ENCODE measurements at regions not wholly inside any gene's neighbourhood (a gene's known extent, or its start where the extent isn't known, plus 50 kb on each side); places are given as distances from the start of the nearest gene placed in this dataset.

DNA sequence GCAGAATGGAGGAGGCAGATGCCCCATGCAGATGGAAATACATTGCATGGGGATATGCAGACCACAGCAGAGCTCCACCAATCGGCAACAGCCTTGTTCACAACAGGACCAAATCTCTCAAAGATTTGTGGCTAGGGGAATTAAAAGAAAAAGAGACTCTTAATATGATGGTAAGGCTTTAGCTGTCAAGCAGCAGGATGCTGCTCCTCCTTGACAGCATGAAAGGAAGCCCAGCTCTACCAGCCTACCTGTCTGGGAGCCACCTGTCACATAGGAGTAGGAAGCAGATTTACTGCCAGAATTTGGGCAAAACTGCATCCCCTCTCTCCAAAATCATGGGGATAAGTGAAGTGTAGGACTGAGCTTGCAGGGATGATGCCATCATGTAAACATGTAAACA lies 769.6 kb upstream of the ARPP21 start:
- DNase-seq = no peak
- intact Hi-C loops (cut with DNase I) = no loop called here
- no peak overlapping the region for H3K27ac ChIP-seq
- WGBS, 2 donors = 88 to 90% methylated on average over 1 of the region's 1 CpG
- no peak for TF ChIP-seq EP300 (IDR thresholded peaks at IDR 0.05)
- no peak for TF ChIP-seq POLR2AphosphoS5 (IDR thresholded peaks at IDR 0.05)
- no peak overlapping the region for H3K4me3 ChIP-seq
- no peaks in the 10 kb centered on the region for H3K4me1 ChIP-seq
- no peaks in the 10 kb centered on the region for H3K27me3 ChIP-seq
- H3K9me3 ChIP-seq = no peaks in the 10 kb centered on the region
- no peaks in the 10 kb centered on the region for H3K36me3 ChIP-seq

- intact Hi-C loops (cut with DNase I) = no loop called here
- H3K36me3 ChIP-seq = no peaks in the 10 kb centered on the region
- TF ChIP-seq EP300 (IDR thresholded peaks at IDR 0.05) (no peak), POLR2AphosphoS5 (IDR thresholded peaks at IDR 0.05) (no peak), POLR2A (IDR thresholded peaks at IDR 0.05) (no peak), CTCF (IDR thresholded peaks at IDR 0.05) (no peak)
- no peak for DNase-seq
- H3K4me3 ChIP-seq = no peak overlapping the region
- no peaks in the 10 kb centered on the region for H3K9me3 ChIP-seq
- H3K27me3 ChIP-seq = no peaks in the 10 kb centered on the region
- H3K27ac ChIP-seq = no peak overlapping the region
- no peaks in the 10 kb centered on the region for H3K4me1 ChIP-seq
- WGBS, 2 donors = 90 to 92% methylated on average over 7 of the region's 7 CpGs
Observed at GRCh38 chr3:34872406-34872805, 766.9 kb upstream of the ARPP21 start.

- Histone ChIP-seq H3K9me3 (no peaks in the 10 kb centered on the region), H3K4me3 (no peak overlapping the region), H3K4me1 (no peaks in the 10 kb centered on the region), H3K36me3 (no peaks in the 10 kb centered on the region), H3K27me3 (no peaks in the 10 kb centered on the region), H3K27ac (no peak overlapping the region)
- no peak for TF ChIP-seq EP300 (IDR thresholded peaks at IDR 0.05)
- no peak for TF ChIP-seq CTCF (IDR thresholded peaks at IDR 0.05)
- TF ChIP-seq POLR2A (IDR thresholded peaks at IDR 0.05) = no peak
- TF ChIP-seq POLR2AphosphoS5 (IDR thresholded peaks at IDR 0.05) = no peak
- intact Hi-C loops (cut with DNase I) = no loop called here
- no peak for DNase-seq
Observed at GRCh38 chr3:34876997-34877396, 762.3 kb upstream of the ARPP21 start.

- intact Hi-C loops (cut with DNase I) = no loop called here
- no peaks in the 10 kb centered on the region for H3K27me3 ChIP-seq
- no peak overlapping the region for H3K27ac ChIP-seq
- H3K9me3 ChIP-seq = no peaks in the 10 kb centered on the region
- DNase-seq = no peak
- no peaks in the 10 kb centered on the region for H3K4me1 ChIP-seq
- WGBS, 2 donors = 83 to 90% methylated on average over 1 of the region's 1 CpG
- H3K4me3 ChIP-seq = no peak overlapping the region
- no peak for TF ChIP-seq CTCF (IDR thresholded peaks at IDR 0.05)
- TF ChIP-seq EP300 (IDR thresholded peaks at IDR 0.05) = no peak
- TF ChIP-seq POLR2AphosphoS5 (IDR thresholded peaks at IDR 0.05) = no peak
- no peak for TF ChIP-seq POLR2A (IDR thresholded peaks at IDR 0.05)
- no peaks in the 10 kb centered on the region for H3K36me3 ChIP-seq
Observed at GRCh38 chr3:34878488-34878887, 760.8 kb upstream of the ARPP21 start.

DNA sequence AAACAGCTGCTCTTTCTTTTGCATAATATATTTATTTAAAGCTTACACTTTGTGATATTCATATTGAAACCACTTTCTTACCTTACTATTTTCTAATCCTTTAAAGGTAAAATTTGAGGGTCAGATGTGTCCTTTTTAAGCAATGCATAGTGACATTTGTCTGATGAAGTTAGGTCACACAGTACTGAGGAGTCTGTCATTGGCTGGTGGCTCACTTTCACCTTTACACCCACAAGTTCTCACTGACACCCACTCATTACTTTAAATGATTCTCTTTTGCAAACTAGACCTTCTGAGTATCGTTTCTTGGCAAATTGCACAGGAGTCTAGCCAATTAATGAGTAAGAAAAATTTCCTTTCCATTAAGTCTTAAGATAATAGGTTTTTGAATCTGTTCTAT lies 758.3 kb upstream of the ARPP21 start:
- 17 to 63% methylated on average over 1 of the region's 1 CpG for WGBS, 2 donors

More for the DNA sequence above, 758.3 kb upstream of the ARPP21 start:
- Histone ChIP-seq H3K36me3 (no peaks in the 10 kb centered on the region), H3K27me3 (no peaks in the 10 kb centered on the region), H3K4me1 (no peaks in the 10 kb centered on the region), H3K27ac (no peak overlapping the region), H3K4me3 (no peak overlapping the region), H3K9me3 (no peaks in the 10 kb centered on the region)
- TF ChIP-seq CTCF (IDR thresholded peaks at IDR 0.05) (no peak), POLR2A (IDR thresholded peaks at IDR 0.05) (no peak), EP300 (IDR thresholded peaks at IDR 0.05) (no peak), POLR2AphosphoS5 (IDR thresholded peaks at IDR 0.05) (no peak)
- intact Hi-C loops (cut with DNase I) = no loop called here
- no peak for DNase-seq

All from sigmoid colon (tissue), 6 donors.